Activated naive CD8-positive, alpha-beta T cell treated with anti-CD3 and anti-CD28 coated beads, Interleukin-2, amount 50 U/mL, for 24 hours (primary cell): ENCODE measurements at regions not wholly inside any gene's neighbourhood (a gene's known extent, or its start where the extent isn't known, plus 50 kb on each side); places are given as distances from the start of the nearest gene placed in this dataset.

Experiments
- ATAC-seq: fragments of 150-1000 bp; cut with Tn5 transposase; one replicate; pipeline ENCODE4 v1.10.0; 2021
- DNase-seq: peaks from one replicate; pipeline ENCODE4 v3.0.0; 2021
- H3K27ac Mint-ChIP-seq: one replicate; pipeline ENCODE4 v1.8.0; 2021; ENCODE audit warnings: mild to moderate bottlenecking, mixed read lengths
- H3K27me3 Mint-ChIP-seq: one replicate; pipeline ENCODE4 v1.8.0; 2021; ENCODE audit warnings: mixed read lengths
- H3K36me3 Mint-ChIP-seq: one replicate; pipeline ENCODE4 v1.8.0; 2021; ENCODE audit warnings: low read depth, mixed read lengths
- H3K4me1 Mint-ChIP-seq: one replicate; pipeline ENCODE4 v1.8.0; 2021; ENCODE audit warnings: mixed read lengths
- H3K4me3 Mint-ChIP-seq: one replicate; pipeline ENCODE4 v1.8.0; 2021; ENCODE audit warnings: mild to moderate bottlenecking, moderate library complexity, mixed read lengths
- H3K9me3 Mint-ChIP-seq: one replicate; pipeline ENCODE4 v1.8.0; 2021; ENCODE audit warnings: mixed read lengths

GRCh38 chr22:47225931-47226633 lies 463.6 kb downstream of the TBC1D22A start:
- H3K27me3 Mint-ChIP-seq = peaks cover 3% of the 10 kb centered on the region
- ATAC-seq (no peak), DNase-seq (no peak)
- no peak overlapping the region for H3K27ac Mint-ChIP-seq
- no peaks in the 10 kb centered on the region for H3K4me1 Mint-ChIP-seq
- H3K9me3 Mint-ChIP-seq = peaks cover 4% of the 10 kb centered on the region
- no peak overlapping the region for H3K4me3 Mint-ChIP-seq
- no peaks in the 10 kb centered on the region for H3K36me3 Mint-ChIP-seq

GRCh38 chr22:47225080-47225930 lies 462.9 kb downstream of the TBC1D22A start:
- Mint-ChIP-seq H3K36me3 (no peaks in the 10 kb centered on the region), H3K27me3 (peaks cover 3% of the 10 kb centered on the region), H3K4me3 (no peak overlapping the region), H3K4me1 (no peaks in the 10 kb centered on the region), H3K9me3 (peaks cover 4% of the 10 kb centered on the region), H3K27ac (no peak overlapping the region)
- ATAC-seq = no peak
- DNase-seq = no peak
